ENCODE measurements at regions not wholly inside any gene's neighbourhood (a gene's known extent, or its start where the extent isn't known, plus 50 kb on each side); places are given as distances from the start of the nearest gene placed in this dataset.
"Not testable (repeated sequence)": the region's sequence is repeated elsewhere in the genome, so short reads cannot be mapped to it uniquely, and the experiment has no call there.

DNA sequence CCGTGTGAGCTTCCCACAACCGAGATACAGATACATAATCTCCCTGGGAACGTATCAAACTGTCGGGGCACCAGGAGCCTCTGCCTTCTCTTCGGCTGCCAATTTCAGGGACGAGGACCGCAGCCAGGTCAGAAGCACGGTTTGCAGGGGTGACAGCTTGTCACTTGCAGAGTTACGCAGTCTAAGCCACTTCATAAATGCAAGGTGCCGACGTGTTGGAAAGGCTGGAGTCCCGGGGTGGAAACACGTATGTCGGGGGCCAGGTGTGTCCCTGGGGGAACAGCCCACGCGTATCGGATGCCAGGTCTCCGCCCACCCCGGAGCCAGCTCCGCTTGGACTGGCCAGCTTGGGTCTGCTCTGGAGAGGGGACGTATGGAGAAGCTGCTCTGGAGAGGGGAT lies 76.3 kb upstream of the SHOX start:
- DNase-seq, result no peak

DNA sequence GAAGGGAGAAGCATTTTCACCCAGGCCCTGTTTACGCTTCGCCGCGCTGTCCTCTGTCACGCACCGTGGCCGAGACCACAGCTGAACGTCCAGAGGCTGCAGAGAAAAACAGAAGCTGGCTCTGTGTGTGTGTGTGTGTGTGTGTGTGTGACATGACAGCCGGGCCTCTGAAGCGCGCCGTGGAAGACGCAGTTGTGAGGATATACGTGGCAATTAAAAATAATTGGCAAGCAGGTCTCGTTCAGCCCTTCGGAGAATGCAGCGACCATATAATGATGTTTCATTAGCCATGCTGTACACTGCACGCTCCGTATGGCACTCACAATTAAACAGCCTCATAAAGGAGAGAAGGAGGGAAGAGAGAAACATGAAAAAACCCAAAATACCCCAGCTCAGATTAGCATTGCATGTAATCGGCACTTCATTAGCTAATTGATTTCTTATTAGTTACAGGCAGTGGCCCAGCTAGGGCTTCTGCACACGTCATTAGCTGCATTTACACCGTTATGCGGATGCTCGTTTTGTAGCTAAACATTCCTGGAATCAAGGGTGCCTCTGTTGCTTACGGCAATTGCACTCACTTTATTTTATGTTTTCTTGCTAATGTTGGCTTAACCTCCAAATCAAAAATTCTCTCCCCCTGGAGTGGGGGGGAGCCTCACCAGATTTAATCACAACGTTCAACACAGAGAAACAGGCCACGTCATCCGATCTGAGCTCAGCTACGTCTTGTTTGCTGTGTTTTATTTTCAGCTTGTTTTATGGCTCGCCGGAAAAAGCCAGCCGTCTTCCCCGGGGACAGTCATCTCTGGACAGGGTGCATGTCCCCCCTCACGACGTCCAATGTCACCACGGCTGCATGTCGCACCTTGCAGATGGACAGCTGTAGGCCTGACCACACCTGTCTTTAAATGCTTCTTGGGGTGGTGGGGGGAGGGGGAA lies 74.6 kb upstream of the SHOX start:
- DNase-seq, result no peak

DNA sequence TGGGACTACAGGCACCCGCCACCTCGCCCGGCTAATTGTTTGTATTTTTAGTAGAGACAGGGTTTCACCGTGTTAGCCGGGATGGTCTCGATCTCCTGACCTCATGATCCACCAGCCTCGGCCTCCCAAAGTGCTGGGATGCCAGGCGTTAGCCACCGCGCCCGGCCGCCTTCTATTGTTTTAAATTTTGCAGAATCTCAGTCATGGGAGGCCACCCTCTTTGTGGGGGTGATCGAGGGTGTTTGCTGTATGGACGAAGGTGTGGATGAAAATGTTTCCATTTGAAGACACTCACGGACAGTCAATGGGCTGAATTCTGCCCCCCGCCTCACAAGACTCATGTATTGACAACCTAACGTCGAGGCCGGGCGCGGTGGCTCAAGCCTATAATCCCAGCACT lies 73.0 kb upstream of the SHOX start:
- not testable (repeated sequence) for DNase-seq

DNA sequence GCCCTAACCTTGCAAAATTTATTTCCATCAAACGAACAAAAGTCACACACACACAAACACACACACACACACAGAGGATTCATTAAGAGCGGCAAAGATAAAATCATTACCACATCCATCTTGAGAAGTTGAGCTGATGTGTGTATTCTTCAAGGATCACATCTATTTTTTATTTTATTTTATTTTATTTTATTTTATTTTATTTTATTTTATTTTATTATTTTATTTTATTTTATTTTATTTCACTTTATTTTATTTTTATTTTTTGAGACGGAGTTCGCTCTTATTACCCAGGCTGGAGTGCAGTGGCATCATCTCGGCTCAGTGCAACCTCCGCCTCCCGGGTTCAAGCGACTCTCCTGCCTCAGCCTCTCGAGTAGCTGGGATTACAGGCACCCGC lies 71.3 kb upstream of the SHOX start:
- not testable (repeated sequence) for DNase-seq

DNA sequence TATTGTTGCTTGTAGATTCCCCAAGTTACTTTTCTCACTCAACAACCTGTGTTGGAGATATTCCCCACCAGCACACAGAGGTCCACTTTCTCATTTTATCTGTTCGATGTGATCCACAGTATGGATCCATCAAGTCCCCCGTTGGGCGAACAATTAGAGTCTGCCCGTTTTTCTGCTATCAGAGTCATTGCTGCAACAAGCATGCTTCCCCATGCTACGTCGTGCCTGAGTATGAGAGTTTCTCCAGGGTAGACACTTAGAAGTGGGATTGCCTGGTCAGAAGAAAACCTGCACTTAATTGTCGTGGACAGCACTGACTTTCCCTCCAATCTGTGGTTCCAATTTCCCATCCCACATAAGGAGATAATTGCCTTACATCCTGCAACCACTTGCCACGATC lies 62.7 kb upstream of the SHOX start:
- DNase-seq, result no peak

DNA sequence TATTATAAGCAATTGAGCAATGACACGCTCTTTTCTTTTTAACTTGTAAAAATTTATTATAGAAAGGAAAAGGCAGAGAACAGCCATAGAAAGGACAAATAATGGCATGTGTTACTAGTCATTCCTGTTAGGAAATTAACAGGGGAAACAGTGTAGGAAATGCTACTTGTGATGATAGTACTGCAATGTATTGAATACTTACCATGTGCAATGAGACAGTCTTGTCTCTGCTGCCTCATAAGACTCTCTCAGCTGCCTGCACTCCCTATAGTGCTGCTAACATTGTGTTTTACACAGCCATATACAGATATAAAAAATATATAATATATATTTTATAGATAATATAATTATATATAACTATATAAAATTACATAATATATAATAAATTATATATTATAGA lies 62.3 kb upstream of the SHOX start:
- no peak for DNase-seq

DNA sequence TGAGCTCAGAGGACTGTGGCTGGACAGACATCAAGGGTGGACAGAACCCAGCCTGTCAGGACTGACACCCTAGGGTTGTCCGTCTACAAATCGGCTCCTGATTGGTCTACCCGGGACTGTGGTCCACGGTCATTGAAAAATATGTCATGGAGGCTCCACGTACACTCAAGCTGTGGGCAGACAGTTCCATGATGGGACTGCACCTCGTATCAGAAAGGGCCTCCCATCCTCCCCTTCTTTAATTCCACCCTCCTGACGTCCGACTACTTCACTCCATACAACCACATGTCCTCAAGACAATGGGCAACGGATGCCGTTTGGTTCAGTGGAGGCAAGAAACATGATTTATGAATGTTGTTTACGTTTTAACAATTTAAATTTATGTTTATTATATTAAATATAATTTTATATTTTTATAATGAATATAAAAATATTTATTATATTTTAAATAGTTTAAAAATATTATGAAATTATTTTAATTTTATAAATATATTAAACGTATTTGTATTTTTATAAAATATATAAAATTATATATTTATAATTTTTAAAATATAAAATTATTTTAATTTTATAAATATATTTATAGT lies 58.0 kb upstream of the SHOX start:
- no peak for DNase-seq

DNA sequence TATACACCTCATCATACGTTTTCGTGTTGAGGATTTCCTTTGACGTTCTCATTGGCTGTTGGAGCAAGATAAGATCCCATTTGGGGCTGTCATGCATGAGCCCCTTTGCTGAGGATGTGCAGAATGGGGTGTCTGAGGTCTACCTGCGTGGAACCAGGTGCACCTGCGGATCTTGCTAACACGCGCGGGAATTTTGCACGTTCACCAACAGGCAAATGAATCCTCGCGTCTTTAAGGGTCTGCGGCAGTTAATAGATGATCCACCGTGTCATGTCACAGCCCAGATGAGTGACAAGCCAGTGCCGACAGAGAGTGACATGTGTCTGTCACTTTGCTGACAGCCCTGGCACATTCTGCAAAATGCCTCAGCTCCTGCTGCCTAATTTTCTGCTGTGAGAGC lies 56.3 kb upstream of the SHOX start:
- no peak for DNase-seq

DNA sequence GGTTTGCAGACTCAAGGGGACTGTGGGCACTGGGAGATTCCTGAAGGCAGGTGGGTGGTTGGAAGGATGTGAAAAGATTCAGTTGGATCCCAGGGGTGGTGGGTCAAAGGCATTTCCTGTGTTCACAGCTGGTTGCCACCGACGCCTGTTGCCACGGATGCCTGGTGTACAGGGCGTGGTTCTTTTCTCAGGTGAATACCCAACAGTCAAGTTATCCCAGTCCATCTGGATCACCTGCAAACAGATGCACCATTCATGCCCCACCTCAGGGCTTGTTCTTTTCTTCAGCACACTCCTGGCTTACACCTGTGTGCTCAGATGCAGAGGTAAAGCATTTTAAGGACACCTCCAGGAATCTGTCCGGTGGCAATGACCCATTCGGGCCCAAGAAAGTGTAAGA lies 55.8 kb upstream of the SHOX start:
- no peak for DNase-seq

DNA sequence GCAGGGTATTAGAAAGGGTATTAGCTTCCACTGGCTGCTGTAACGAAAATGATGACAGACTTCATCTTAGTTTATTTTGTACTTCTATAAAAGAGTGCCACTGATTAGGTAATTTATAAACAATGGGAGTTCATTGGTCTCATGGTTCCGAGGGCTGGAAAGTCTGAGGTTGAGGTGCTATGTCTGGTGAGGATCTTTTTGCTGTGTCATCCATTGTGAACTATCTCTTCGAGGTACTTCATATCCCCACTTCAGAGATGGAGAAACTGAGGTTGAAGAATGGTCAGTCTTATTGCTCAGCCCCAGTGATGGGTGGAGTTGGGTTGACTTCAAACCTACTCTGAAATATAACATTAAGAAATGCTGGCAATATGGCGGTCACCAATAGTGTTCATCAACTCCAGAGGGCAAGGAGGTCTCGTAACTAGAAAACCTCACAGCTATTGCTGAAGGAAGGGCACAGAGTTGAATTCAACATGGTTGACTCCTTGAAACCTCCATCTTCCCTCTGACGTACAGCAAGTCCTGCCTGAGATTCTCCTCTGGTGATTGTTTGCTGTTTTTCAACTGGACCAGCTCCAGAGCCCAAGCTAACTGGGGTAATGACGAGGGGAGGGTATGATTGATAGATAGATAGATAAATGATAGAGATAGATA lies 53.6 kb upstream of the SHOX start:
- no peak for DNase-seq

DNA sequence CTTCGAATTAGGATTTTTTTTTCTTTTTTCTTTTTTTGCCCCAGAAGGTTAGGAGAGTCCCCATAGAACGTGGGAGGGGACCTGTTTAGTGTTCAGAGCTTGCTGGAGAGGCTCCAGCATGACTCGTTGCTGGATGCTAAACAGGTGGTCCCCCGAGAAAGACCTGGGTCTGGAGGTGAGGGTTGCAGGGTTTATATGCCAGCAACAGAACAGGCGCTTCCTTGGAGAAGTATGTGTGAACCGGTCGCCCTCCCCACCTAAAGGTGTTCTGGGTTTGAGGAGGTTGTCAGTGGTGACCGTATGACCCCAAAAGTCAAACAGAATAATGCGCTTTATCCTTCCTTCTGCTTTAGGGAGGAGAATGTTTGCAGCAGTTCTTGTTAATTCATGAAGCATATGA lies 52.1 kb upstream of the SHOX start:
- DNase-seq, result no peak

DNA sequence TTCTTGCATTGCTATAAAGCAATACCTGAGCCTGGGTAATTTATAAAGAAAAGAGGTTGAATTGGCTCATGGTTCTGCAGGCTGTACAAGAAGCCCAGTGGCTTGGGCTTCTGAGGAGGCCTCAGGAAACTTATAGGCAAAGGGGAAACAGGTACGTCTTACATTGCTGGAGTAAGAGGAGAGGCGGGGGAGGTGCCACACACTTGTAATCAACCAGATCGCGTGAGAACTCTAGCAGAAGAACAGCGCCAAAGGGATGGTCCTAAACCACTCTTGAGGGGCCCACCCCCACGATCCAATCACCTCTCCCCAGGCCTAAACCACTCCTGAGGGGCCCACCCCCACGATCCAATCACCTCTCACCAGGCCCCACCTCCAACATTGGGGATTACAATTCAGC lies 50.6 kb upstream of the SHOX start:
- no peak for DNase-seq

Measured in muscle of back (tissue), 3 donors.